Fibroblast of skin of scalp (primary cell): ENCODE measurements at regions not wholly inside any gene's neighbourhood (a gene's known extent, or its start where the extent isn't known, plus 50 kb on each side); places are given as distances from the start of the nearest gene placed in this dataset.
"Not testable (repeated sequence)": the region's sequence is repeated elsewhere in the genome, so short reads cannot be mapped to it uniquely, and the experiment has no call there.

Source experiments
- DNase-seq: peaks from one replicate; pipeline ENCODE4 v3.0.0-alpha.2; 2013

DNA sequence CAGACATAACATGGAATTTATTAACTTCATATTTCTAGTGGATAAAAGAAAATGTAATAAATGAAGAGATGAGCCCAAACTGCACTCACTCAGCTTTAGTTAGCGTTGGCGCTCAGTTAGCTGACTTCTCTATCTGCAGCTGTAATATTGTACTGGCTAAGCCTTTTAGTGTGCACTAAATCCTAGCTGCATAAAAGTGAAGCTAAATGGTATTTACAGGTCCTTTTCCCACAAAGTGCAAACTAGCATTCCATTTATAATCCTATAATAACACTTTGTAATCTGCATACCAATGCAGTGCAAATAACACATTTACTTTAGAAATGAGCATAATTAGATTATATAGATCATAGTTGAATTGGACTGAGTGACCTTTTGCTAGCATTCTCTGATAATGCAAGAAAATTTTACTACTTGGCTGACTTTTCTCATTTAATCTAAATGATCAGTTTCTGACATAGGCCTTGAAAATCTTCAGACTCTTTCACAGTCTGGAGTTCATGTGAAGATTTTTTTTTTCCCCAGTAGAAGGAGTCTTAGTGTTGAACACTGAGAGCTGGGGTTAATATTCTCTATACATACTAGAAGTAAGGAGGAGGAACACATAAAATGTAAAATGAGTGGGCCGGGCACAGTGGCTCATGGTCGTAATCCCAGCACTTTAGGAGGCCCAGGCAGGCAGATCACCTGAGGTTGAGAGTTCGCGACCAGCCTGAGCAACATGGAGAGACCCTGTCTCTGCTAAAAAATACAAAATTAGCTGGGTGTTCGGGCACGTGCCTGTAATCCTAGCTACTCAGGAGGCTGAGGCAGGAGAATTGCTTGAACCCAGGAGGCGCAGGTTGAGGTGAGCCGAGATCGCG is 1426.4 kb downstream of the PCDH9 start:
- no peak for DNase-seq

DNA sequence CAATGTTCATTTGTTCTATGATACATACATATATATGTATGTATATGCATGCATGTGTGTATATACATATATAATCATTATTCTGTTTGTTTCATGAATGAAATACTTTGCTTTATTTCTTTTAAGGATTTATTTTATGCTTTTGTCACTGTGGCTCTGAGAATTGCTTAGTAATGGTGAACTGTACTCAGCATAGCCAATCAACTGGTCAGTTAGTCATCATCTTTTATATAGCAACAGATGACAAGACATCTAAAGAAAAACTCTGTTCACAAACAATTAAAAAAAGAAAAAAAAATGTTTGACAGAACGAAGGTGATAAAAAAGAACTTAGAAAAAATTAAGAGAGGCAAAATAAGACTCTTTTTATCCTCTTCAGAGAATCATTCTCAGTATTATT is 1440.3 kb downstream of the PCDH9 start:
- DNase-seq = peak; percentile 3

DNA sequence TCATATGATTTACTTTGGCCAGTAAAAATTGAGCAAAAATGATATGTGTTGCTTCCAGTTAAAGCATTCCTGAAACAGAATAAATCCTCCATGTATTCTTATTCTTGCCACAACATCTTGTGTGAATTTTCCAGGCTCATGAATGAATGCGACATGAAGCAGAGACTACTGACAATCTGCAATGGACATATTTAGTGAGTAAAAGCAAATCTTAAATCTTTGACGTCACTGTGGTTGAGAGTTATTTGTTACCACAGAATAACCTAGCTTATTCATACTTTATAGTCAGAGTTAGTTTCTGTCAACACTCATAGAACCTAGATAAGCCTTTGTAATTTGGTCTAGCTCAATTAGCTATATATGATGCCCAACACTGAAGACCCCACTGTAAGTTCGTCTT is 1443.1 kb downstream of the PCDH9 start:
- peak; percentile 18 for DNase-seq

DNA sequence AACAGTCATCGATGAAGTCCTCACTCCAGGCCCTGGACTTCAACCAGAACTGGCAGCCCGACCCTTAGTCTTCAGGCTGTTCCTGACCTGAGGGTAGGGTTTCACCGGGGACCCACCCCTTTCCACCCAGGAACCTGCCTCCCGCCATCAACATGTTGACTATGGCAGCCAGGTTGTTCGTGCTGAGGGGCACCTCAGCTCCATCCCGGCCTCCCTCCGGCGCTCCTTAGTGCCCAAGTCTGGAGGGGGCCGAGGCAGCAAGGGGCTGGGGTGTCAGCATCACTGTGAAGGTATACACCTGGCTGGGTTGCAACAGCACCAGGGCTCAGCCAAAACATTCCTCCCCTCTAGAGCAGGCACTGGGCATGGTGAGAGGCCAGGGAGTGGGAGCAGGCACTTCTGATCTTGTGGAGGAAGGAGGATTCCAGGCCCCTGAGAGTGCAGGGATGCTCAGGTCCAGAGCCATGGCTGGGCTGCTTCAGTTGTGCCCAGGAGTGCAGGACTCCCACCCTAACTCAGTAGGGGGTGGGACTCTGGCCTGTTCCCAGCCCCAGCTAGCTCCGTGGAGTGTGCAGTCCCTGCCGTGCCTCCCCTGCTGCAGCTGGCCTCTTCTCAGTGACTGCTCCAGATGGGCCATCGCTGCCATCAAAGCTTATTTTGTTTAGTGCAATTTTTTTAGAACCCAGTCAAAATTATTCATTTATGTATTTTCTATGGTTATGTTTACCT is 1445.9 kb downstream of the PCDH9 start:
- DNase-seq = no peak

DNA sequence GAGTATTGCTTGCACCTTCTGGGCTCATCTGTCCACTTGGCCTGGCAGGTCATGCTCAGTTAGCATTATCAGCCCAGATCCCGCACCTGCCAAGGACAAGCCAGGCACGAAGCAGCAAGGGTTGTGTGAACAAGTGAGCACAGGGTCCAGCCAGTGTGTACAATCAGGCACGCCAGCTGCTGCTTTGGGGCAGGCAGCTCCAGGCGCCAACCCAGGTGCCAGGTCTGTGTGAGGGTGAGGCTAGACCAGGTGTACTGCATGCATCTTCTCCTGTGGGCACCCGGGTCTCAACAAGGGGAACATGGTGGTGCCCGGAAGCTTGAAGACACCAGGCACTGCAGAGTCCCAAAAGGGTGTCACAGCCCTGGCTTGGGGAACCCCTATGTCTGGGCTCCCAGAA is 1446.8 kb downstream of the PCDH9 start:
- no peak for DNase-seq

DNA sequence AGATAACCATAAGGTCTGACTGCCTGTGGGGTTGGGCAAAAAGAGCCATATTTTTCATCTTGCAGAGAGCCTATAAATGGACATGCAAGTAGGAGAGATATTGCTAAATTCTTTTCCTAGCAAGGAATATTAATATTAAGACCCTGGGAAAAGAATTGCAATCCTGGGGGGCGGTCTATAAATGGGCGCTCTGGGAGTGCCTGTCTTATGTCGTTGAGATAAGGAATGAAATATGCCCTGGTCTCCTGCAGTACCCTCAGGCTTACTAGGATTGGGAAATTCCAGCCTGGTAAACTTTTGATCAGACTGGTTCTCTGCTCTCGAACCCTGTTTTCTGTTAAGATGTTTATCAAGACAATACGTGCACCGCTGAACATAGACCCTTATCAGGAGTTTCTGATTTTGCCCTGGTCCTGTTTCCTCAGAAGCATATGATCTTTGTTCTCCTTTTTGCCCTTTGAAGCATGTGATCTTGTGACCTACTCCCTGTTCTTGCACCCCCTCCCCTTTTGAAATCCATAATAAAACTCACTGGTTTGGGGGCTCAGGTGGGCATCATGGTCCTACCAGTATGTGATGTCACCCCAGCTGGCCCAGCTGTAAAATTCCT is 1458.3 kb downstream of the PCDH9 start:
- DNase-seq = not testable (repeated sequence)

DNA sequence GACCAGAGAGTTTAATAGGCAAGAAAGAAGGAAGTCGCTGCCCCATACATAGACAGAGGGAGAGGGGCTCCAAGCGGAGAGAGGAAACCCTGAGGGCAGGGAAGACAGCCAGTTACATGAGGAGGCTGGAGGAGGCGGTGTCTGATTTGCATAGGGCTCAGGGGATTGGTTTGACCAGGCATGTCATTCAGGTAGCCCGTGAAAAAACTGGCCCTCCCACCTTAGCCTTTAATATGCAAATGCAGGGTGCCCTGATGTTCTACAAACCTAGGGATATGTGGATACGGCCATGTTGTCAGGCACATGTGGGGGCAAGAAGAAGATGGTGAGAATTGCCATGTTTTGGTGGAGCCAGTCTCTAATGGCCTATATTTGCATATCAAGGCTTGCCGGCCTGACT is 1461.6 kb downstream of the PCDH9 start:
- DNase-seq = no peak

DNA sequence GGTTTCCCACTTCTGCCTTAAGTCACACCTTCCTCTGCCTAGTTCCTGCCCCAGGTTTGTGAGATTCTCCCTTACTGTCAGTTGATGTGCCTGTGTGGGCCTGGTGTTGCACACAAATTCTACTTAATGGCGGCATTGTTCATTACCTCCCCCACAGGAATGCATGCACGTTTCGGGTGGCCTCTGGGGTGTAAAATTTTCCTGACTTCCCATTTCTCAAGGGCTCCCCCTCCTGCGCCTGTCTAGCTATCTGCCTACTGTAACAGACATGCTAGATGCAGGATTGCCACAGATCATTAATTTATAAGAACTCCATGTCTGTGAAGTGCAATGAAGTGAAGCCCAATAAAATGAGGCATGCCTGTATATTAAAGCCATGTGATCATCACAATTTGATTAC is 1466.3 kb downstream of the PCDH9 start:
- no peak for DNase-seq

DNA sequence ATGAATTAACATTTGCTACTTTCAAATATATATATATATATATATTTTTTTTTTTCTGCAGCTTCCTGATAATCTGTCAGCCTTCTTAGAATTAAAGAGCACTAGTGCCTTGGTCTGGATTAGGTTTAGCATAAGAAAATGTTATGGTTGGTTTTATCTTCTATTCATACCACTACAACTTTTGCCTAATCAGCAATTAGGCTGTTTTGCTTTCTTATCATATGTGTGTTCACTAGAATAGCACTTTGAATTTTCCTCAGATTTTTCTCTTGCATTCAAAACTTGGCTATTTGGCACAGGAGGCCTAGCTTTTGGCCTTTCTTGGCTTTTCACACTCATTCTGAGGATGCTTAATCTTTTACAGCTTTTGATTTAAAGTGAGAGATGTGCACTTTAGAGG is 1468.1 kb downstream of the PCDH9 start:
- DNase-seq = no peak

DNA sequence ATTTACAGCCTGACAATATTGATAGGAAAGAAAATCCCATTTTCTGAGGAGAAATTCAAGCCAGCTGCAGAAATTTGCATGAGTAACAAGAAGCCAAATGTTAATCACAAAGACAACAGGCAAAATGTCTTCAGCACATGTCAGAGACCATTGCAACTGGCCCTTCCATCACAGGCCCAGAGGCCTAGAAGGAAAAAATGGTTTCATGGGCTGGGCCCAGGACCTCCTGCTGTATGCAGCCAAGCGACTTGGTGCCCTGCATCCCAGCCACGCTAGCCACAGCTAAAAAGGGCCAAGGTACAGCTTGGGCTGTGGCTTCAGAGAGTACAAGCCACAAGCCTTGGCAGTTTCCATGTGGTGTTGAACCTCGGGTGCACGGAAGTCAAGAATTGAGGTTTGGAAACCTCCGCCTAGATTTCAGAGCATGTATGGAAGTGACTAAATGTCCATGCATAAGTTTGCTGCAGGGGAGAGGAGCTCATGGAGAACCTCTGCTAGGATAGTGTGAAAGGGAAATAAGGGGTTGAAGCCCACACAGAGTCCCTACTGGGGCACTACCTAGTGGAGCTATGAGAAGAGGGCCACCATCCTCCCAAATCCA is 1474.0 kb downstream of the PCDH9 start:
- no peak for DNase-seq

DNA sequence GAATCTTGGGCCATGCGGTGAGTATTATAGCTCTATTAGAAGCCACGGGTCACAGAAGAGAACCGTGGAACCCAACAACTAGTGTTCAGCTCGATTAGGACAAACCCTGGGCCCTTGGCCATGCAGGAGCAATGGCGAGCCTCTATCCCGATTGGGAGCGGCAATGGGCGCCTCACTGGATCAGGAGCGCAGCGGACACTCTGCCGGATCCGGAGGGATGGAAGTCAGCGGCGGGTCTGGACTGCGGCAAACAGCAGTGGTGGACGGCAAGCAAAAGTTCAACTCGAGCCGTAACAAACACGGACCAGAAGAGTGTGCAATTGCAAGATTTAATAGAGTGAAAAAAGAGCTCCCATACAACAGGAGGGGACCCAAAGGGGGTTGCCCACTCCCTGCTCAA is 1481.9 kb downstream of the PCDH9 start:
- no peak for DNase-seq

DNA sequence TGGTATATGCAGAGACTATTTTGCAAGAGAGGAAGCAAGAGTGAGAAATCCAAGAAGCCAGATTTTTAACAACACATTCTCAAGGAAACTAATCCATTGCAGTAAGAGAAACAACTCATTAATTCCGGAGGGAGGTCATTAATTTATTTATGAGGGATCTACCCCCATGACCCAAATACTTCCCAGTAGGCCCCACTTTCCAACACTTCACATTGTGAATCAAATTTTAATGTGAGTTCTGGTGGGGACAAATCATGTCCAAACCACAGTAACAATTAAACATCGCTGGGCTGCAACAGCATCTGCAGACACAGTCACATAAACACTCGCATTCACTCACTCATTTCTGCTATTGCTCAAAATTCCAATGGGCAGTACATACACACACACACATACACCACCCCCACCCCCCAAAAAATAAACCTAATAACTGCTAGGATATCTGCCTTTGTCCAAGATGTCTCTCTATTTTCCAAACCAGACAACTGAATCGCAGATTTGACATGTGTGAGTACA is 1483.7 kb downstream of the PCDH9 start:
- no peak for DNase-seq

DNA sequence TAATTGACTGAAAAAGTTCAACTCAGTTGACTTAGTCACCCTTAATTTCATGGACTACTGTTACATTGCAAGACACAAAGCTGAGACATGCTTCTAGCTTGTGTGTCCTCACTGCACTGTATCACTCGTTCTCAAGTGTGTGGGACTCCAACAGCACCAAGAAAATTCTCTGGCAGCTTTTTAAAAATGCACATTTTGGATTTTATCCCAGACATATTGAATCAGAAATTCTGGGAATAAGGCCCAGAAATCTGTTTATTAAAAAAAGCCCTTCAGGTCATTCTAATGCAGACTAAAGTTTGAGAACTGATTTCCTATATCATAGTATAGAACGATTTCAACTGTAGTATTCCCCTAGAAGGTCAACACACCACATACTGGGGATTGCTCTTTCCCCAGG is 1485.3 kb downstream of the PCDH9 start:
- peak; percentile 82 for DNase-seq

DNA sequence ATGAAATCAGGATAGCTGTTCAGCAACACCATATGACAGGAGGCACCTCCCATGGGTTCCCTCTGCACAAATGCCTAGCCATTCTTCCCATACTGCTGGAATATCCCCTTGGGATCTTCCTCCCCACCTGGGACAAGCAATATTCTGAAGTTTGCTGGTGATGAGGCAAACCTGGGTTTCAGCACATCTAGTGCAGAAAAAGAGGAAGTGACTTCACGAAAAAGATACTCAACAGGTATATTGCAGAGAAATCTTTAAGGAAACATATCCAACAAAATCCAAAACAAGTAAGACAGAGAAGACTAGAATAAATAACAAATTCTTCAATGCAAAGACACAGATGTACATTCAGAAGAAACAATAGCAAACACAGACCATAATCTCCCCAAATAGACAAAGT is 1497.0 kb downstream of the PCDH9 start:
- no peak for DNase-seq

DNA sequence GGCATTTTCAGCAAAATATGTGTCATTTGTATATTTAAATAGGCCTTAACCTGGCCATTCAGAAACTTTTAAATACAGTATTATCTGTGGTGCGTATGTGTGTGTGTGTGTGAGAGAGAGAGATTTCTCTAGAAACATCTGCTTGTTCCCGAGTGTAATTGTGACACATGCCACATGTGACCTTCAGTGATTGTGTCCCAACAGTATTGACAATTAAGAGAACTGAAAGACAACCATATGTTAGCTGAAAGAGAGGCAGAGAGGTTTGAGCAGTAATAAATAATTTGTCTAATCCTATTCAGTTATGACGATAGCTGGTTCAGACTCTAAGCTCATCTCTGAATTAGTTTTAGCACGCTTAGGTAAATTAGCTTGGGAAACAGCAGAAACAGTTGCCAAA is 1503.1 kb downstream of the PCDH9 start:
- DNase-seq = no peak

DNA sequence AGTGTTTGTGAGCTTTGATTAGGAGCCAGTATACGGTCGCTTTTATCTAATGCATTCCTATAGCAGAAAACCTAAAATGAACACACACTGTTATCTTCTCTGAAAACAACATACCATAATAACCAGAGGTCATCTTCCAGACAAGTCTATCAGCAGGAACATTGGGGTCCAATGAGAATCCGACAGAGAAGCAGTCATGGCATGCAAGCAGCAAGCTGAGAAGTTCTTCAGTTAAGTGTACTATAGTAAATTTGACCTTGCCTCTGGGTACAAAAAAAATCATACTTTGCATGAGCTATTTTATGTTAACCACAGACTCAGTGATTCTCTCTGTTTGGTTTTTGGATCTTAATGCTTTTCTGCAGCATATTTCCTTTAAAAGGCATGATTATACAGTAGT is 1505.1 kb downstream of the PCDH9 start:
- DNase-seq = peak; percentile 60

DNA sequence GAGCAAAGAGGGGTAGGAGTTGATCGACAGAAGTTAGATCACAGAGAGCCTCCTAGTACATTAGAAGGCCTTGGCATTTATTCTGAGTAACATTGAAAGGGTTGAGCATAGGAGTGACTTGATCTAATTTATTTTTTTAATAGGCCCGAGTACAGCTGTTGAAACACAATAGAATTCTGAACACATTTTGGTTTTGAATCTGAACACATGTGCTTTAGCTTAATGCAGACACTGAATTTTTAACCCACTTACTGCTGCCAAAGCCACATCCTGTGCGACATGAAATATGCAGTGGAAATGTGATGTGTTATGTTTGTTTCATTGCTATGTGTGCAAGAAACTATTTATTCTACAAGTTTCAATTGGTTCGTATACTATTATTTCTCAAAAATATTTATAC is 1505.9 kb downstream of the PCDH9 start:
- peak; percentile 84 for DNase-seq

DNA sequence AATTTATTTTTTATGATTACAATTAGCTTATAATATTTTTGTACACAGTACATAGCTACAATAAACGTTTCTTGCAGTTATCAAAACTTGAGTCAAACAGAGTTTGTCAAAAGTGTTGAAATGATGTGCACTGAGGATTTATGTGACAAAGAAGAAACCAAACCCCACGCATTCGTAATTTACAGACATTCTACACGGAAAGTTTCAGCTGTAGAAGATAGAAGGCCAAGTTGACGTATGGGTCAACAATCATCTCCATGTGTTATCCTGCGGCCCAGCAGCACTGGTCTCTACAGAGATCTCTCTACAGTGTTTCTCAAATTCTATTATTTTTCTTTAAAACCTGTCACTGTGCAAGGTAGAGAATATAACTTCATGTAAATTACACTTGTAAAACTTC is 1507.6 kb downstream of the PCDH9 start:
- no peak for DNase-seq

DNA sequence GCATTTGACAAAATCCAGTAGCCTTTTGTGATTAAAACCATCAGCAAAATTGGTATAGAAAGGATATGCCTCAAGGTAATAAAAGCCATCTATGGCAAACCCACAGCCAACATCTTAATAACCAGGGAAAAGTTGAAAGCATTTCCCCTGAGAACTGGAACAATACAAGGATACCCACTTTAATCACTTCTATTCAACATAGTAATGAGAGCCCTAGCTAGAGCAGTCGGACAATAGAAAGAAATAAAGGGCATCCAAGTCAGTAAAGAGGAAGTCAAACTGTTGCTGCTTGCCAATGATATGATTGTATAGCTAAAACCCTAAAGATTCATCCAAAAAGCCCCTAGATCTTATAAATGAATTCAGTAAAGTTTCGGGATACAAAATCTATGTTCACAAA is 1510.3 kb downstream of the PCDH9 start:
- DNase-seq = no peak

DNA sequence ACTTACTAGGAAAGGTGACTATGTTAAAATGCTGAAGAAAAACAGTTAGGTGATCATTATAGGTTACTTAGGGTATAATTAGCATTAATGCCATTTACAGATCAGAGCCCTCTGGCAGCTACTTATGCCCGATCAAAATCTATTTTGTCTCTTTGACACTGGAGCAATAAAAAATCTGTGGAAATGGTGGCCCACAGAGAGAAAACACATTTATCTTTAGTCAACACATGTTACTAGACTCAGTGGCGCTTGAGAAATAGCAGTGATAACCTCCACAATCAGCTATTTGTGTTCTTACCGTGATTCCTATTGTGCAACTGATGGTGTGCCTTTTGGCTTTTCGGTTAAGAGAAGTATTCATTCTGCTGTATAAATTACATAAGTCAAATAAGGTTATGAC is 1519.6 kb downstream of the PCDH9 start:
- no peak for DNase-seq

DNA sequence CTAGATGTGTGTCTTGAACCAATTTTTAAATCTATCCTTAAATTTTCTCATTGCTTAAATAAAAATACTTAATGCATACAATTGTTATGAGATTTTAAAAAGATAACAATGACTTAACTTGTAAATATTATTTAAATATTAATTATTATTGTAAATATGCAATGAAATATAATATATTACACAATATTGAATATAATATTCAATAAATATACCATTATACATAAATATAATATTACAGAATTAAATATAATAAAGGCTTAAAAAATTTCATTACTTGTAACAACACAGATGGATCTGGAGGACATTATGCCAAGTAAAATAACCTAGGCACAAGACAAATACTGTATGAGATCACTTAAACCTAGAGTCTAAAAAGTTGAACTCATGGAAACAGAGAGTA is 1532.3 kb downstream of the PCDH9 start:
- DNase-seq = no peak

DNA sequence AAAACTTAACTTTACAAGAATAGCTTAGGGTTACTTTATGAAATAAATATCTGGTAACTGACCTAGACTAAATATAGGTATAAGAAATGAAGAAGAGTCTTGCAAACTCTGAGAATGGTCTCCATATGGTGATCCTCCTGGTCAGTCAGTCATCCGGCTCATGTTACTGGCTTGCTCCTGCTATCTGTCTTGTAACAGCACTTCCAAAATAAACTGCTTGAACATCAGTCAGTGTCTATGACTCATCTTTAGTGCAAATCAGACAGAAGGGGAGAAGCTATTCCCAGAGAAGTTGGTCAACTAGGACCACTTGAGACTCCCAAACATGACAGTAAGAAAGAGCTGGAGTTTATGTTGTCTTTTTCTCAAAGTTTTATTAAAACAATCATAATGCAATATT is 1550.9 kb downstream of the PCDH9 start:
- DNase-seq = peak; percentile 40

DNA sequence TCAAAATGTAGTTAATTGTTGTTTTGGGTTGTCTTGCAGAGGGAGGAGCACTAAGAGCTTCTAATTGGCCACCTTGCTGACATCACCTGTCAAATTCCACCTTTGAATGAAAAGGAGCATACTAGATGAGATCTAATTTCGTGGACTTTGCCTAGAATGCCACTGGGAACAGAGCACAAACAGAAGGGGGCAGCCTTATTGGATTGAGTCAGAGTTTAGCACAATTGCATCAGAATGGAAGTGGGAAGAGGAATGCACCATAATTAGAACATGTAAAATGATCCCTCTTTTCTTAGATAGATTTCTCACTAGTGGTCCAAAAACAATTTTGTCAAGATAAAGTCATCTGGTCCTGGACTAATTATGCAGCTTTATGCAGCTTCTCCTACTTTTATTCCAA is 1552.2 kb downstream of the PCDH9 start:
- DNase-seq = peak; percentile 42
